ENCODE measurements at regions not wholly inside any gene's neighbourhood (a gene's known extent, or its start where the extent isn't known, plus 50 kb on each side); places are given as distances from the start of the nearest gene placed in this dataset.
"Not testable (repeated sequence)": the region's sequence is repeated elsewhere in the genome, so short reads cannot be mapped to it uniquely, and the experiment has no call there.

GRCh38 chr9:62858240-62858639, 1668.4 kb downstream of the SPATA31A7 start:
- TF ChIP-seq CTCF (conservative IDR thresholded peaks at IDR 0.05; ENCODE audit: low read depth, low read length); POLR2A (IDR thresholded peaks at IDR 0.05; ENCODE audit: low read depth, low read length); RCOR1 (IDR thresholded peaks at IDR 0.05; ENCODE audit: insufficient replicate concordance, low read length); MAFK (IDR thresholded peaks at IDR 0.05; ENCODE audit: low read depth, low read length): not testable (repeated sequence)
- TF ChIP-seq, protein P1, sequence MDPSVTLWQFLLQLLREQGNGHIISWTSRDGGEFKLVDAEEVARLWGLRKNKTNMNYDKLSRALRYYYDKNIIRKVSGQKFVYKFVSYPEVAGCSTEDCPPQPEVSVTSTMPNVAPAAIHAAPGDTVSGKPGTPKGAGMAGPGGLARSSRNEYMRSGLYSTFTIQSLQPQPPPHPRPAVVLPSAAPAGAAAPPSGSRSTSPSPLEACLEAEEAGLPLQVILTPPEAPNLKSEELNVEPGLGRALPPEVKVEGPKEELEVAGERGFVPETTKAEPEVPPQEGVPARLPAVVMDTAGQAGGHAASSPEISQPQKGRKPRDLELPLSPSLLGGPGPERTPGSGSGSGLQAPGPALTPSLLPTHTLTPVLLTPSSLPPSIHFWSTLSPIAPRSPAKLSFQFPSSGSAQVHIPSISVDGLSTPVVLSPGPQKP (IDR thresholded peaks at IDR 0.05; ENCODE audit: borderline replicate concordance, low read depth, low read length): not testable (repeated sequence)

All from IMR-90 (cell line).